ENCODE measurements at regions not wholly inside any gene's neighbourhood (a gene's known extent, or its start where the extent isn't known, plus 50 kb on each side); places are given as distances from the start of the nearest gene placed in this dataset.

DNA sequence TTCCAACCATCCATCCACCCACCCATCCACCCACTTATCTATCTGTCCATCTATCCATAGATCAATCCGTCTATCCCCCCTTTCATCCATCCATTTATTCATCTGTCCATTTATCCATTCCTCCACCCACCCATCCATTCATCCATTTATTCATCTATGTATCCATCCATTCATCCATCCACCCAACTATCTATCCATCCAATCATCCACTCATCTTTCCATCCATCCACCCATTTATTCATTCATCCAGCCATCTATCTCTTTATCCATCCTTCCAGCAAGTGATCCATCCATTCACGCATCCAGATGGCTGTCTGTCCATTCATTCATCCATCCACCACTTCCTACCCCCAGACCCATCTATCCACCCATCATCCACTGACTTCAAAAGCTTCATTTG lies 84.0 kb upstream of the CD99 start:
- DNase-seq, result no peak

DNA sequence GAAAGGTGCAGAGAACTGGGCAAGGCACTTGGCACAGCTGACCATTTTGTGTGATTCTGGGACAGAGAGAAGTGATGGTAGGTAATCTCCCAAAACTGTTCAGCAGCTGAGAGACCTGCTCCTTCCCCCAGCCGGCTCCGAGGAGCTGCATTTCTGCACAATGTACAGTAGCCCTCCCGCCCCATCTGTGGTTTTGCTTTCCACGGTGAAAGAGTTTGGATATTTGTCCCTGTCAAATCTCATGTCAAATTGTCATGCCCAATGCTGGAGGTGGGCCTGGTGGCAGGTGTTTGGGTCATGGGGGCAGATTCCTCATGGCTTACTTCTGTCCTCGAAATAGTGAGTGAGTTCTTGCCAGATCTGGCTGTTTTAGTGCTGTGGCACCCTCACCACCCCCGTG lies 90.5 kb upstream of the CD99 start:
- no peak for DNase-seq

DNA sequence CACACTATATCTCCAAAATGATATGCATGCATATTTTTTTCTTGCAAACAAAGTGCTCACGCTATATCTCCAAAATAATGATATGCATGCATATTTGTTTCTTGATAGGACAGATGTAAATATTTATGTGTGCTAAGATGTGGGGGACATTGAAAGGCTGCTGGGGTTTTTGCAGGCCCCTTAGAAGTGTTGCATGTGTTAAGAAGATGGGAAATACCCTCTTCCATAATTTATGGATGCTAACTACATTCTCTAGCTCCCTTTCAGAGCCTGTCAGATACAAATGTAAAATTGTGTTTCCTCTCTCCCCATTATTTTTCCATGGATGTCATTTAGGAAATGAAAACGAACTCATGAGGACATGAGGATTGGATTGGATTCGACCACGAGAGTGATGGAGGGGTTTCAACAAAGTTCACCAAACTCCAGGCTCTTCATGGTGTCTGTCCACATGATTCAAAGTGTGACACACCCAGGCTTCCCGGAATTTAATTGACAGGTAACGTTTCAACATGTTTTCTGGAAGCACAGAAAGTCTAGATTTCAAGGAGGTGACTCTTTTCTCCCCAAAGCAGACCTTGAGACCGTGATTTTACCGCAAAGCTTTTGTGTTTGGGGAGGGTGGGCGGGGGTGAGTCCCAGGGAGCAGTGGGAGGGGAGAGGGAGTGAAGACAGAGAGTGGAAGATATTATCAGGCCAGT lies 94.4 kb upstream of the CD99 start:
- no peak for DNase-seq

DNA sequence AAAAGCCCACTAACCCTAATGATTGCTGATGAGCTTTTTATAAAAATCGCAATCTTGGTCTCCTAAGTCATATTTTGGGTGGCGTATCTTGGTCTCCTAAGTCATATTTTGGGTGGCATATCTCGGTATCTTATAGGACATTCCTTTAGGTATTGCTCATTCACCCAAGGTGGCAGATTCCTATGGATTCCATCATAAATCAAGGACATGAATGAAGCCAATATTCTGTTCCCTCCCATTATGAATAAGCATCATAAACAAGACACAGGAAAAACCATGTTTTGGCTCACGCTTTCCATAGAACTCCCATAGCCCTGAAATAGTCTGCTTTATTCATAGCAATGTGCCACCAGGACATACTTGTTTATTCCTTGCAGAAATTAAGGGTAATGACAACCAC lies 95.0 kb upstream of the CD99 start:
- no peak for DNase-seq

DNA sequence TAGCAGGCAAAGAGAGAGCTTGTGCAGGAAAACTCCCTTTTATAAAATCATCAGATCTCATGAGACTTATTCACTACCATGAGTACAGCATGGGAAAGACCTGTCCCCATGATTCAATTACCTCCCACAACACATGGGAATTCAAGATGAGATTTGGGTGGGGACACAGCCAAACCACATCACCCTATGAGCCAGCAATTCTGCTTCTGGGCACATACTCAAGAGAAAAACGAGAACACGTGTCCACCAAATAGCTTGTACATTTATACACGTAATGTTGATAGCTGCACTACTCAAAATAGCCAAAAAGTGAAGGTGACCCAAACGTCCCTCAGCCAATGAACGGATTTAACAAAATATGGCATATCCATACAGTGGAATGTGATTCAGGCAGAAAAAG lies 94.5 kb upstream of the DHRSX start:
- DNase-seq, result no peak

DNA sequence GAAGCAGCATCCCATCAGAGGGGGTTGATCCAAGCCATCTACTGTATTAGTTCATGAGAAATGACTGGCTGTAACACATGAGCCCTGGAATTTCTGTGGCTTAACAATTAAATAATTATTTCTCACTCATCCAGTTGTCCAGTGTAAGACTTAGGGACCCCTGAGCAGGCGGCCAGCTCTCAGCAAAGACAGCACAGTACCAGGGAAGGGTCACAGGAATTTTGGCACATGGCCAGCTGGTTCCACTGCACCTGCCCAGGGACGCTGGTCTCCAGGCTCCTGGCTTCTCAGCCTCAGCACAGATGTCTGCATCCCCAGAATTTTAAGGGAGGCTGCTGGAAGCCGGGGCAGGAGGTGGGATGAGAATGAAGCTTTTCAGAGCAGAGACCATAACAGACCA lies 93.7 kb upstream of the DHRSX start:
- DNase-seq, result no peak

DNA sequence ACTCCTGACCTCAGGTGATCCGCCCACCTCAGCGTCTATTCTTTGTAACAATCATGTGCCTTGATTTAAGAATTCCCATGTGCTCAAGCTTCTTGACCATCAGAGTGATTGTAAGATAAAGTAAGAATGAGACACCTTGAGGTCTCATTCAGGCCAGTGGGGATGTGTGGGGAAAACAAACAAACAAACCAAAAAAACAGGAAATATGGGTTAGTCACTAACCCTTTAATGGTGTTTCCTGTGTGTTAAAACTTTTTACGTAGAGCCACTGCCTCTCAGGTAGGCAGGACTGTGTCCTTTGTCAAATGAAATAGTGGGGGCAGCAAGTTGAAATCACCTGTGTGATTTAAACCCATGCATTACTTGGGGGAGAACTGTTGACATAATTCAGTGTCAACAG lies 91.5 kb upstream of the DHRSX start:
- DNase-seq, result no peak

DNA sequence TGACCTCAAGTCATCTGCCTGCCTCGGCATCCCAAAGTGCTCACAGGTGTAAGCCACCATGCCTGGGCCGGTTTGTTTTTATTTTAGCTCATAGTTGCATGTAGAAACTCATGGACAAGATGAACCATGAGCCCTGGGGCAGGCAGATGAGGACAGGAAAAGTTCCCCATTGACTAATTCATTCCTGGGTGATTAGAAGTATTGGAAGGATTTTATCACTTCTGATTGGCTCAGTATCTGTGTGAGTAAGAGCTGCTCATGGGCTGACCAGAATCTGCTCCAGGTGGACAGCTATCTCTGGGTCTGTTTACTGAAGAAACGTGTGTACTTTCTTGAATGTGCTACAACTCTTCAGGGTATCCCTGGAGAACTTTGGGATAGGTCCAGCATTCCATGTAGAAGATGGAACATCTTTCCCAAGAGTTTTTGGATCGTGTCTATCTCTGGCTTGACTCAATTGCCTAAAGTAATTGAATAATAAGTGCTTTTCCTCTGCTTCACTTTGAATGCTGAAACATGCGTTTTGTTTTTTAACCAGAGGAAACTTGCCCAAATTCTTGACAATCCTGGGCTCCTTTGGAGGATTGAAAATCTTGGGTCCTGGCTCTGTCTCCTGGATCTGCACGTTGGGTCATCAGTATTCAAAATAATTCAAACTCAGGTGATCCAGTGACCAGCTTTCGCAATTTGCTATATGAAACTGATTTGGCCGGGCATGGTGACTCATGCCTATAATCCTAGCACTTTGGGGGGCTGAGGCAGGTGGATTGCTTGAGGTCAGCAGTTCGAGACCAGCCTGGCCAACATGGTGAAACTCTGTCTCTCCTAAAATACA lies 88.6 kb upstream of the DHRSX start:
- DNase-seq, result no peak

DNA sequence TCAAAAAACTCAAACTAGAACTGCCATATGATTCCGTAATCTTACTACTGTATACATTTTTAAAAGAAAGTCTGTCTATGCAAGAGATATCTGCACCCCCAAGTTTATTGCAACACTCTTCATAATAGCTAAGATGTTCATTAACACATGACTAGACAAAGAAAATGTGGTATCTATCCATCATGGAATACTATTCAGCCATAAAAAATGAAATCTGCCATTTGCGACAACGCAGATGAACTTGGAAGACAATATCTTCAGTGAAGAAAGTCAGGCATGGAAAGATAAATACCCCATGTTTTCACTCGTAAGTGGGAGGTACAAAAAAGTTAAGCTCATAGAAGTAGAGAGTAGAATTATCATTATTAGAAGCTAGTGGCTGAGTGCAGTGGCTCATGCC lies 87.3 kb upstream of the DHRSX start:
- no peak for DNase-seq

DNA sequence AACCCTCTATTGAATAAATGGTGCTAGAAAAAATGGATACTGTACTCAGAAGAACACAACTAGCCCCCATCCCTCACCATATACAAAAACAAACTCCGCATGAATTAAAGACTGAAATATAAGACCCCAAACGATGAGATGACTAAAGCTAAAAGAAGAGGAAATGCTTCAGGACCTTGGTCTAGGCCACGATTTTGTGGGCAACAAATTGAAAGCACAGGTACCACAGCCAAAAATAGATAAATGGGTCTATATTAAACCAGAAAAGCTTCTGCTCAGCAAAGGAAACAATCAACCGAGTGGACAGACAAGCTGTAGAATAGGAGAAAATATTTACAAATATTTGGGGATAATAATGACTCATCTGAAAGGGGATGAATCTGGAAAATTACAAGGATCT lies 86.4 kb upstream of the DHRSX start:
- DNase-seq, result no peak

DNA sequence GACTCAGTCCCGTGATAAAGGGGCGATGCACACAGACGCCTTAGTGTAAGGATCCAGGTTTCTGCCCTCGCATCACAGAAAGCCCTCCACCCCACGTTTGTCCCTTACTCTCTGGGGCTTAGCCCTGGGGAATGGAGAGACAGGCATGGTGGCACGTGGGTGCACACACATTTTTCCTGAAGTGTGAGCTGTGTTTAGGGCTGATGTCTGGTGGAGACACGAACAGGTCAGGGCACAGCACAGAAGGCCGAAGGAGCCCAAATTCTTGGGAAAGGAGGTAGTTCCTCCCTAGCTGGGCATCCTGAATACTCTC lies 84.3 kb upstream of the DHRSX start:
- DNase-seq, result no peak

DNA sequence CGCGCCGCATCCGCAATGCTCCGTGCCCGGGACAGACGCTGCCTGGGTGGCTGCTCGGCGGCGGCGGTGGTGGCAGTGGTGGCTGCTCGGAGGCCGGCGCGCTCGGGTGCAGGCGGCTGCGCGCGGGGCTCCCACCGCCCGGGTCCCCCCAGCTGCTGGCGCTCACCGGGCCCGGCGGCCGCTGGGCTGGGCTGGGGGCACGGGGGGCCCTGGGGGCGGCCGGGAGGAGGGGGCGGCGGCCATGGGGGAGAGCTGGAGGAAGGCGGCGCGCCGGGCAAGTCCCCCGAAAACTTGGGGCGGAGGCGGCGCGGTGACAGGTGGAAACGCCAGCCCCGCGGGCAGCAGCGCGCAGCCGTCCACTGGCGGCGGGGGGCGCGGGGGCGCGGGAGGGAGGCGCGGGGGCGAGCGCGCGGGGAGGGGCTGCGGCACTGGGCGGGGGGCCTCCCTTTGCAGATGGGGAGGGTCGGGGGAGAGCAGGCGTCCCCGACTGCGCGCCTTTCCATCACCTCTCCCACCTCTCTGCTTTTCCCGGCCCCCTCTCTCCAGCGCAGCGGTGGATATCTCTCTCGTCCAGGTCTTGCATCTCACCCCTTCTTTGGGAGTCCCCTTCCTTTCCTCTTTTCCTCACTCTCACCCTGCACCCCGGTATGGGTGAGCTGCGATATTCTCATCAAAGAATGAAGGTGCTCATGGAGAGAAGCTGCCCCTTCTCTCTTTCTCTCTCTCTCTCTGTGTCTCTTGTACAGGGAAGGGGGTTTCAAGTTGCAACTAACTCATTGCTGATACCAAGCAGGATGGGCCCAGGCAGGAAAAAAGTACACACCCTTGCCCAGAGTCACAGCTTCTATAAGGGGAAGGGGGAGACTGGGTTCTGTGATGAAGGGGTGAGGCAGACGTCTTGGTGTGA lies 83.7 kb upstream of the DHRSX start:
- DNase-seq, result no peak

DNA sequence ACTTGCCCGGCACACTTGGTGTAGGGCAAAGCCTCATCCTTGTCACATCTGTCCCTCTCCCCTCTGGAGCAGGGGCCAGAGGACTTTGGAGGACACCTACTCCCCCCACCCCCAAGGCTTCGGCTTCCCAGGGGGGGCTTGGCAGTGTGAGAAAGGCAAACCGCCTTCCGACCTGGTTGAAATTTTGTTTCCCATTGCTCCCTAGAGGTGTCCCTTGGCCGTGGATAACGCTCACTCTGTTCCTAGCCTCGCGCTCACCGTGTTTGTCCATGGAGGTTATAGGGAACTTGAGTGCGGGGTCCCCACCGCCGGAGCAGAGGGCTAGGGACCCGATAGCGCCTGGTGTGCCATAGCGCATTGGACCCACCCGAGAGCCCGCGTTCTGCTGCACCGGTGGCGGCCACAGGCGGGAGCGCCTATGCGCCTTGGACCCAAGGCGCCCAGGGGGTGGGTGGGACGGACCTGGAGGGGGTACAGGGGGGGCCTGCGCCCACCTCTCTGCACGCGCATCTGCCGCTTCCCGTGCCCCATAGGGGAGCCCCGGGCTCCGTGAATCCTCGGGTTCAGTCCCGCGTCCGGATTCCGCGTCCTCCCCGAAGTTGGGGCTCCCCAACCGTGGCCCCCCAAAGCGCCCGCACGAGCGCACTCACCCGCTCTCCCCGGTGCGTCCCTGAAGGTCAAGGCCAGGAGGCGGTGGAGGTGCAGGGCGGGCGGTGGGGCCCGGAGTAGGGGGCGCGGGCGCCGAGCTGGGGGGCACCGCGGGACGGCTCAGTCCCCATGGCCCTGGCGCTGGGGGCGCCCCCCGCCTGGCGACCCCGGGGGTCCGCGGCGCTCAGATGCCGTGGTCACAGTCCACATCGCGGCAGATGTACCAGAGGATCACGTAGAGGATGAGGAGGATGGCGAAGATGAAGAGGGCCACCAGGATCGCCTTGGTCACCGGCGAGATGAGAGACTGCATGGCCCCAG lies 82.7 kb upstream of the DHRSX start:
- DNase-seq, result no peak

DNA sequence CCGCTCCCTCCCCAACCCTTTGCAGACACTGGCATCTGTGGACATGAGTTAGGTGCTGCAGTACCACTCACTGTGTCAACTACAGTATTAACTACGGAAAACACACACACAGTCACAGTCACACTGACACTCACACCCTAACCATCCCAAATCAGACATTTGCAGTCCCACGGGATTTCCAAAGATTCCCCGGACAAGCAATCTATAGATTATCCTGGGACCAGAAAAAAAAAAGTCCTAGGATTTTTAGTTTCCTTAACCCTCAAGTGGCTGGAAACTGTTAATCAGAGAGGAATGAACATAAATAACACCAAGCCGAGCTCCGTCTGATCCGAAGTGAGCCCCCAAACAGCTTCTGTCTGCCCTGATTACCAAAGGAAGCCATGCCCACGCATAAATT lies 81.9 kb upstream of the DHRSX start:
- DNase-seq, result no peak

DNA sequence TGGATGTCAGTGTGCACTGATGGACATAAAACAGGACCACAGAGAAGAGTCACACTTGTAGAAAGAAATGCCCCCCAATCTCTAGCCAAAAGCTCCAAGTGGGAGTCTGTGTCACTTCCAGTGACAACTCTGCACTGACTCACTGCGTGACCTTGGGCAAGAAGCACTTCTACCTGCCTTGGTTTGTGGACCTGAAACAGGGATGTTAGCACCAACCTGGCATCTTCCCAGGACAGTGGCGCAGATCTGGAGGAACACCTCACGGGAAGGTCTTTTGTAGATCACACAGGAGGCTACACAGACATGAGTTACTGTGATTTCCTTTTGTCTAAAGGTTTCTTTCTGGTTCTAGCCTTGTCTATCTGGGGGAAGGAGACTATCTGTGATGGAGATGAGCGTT lies 80.5 kb upstream of the DHRSX start:
- DNase-seq, result no peak

DNA sequence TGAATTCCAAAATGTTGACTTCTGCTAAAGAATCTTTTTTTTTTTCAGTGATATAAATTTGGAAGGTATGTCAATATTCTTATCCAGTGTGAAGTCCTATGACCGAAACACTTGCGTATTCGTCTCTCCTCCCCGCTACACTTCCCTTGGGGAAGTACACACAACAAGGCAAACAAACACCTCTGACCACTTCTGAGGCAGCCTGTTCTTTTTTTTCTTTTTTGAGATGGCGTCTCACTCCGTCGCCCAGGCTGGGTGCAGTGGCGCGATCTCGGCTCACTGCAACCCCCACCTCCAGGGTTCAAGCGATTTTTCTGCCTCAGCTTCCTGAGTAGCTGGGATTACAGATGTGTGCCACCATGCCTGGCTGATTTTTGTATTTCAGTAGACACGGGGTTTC lies 78.1 kb upstream of the DHRSX start:
- DNase-seq, result no peak

DNA sequence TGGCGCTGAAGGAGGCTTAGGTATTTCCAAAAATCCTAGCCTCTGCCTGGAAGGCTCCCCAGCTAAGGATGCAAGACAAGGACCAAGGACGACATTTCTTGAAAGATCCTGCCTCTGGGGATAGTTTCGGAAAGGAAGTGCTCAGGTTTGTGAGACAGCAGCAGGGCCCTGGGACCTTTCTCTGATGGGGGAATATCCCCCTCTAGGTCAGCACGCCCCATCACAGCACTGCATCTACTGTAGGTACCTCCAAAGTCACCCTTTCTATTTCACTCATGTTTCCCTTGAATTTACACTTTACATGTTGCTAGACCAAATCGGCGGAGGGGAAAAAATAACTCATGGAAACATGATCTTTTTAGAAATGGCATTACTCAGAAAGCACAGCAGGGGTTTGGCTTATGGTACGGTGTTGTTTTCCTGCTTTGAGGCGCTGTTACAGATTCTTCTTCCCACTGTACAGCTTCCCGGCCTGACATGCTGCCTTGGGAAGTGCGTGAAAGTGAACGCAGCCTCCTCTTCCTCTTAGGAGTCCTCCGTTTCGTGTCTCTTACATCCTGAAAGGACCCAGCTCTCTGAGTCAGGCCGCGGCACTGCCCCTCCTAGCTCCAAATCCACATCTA lies 77.2 kb upstream of the DHRSX start:
- no peak for DNase-seq

DNA sequence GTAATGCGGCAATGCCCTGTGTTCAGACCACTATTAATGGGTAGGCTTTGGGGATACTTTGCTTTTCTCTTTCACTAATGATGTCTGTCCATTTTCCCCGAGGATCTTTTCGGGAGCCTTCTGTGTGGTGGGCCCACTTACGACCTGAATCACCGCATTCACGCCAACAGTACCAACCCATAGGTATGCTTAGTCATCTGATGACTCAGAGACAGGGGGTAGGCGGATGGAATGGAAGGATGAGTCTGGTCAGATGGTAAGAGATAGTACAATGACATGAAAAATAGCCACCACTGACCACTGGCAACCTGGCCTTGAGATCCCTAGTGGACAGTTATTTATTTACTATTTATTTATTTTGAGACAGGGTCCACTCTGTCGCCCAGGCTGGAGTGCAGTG lies 76.0 kb upstream of the DHRSX start:
- DNase-seq, result no peak

DNA sequence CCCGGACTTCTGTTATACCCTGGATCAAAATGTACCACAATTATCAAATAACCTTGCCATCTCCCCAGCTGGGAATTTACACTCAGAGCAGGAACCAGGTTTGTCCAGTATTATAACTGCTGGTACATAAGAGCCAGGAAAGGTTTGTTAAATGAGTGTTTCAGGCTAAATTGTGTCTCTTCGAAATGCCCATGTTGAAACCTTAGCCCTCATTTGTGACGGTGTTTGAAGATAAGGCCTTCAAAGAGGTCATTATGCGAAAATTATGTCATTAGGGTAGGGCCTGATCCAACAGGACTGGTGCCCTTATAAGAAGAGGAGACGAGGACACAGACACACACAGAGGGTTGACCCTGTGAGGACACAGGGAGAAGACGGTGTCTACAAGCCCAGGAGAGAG lies 73.5 kb upstream of the DHRSX start:
- DNase-seq, result no peak

DNA sequence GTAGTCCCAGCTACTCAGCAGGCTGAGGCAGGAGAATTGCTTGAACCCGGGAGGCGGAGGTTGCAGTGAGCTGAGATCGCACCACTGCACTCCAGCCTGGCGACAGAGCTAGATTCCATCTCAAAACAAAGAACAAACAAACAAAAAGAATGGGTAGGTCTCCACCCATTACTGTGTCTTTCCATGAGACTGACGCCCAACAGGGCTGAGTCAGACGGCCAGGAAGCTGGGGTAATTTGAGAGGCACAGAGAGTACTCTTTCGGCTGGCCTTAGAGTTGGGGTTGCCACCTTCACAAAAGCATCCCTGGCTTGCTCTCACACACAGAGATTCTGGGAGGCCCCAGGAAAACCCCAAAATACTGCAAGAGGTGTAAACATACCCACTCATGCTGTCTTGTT lies 72.0 kb upstream of the DHRSX start:
- peak; percentile 14 for DNase-seq

DNA sequence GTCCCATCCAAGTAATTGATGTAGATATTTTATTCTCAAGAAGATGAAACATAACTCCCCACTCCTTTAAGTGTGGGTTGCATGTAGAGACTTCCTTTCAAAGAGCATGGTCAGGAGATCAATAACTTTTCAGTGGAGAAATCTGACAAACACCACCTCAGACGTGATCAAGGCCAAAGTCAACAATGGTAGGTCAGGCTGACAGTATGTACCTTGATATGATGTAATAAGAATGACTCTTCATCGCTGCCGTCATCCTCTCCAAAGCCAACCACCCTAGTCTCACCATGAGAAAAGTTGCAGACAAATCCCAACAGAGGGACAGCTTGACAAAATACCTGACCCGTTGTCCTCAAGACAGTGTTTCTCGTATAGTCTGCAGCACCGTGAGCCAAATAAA lies 67.3 kb upstream of the DHRSX start:
- no peak for DNase-seq

DNA sequence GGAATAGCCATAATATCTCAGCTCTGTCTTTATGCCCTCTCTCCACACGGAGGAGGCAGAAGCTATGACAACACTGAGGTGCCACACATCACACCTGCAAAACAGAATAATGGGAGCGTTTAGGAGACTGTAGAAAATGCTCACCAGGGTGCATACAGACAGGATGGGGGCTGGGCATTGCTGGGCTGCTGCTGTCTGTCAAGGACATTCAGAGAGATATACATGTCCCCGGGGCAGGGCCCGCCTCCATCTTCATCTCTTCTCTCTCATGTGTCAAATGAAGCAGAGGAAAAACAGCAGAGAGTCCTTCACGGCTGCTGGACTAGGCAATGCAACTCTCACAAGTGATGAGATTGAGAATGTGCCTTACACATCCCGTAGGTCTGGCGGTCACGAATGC lies 65.3 kb upstream of the DHRSX start:
- no peak for DNase-seq
